Spinal cord (tissue), 9 donors: ENCODE measurements at regions not wholly inside any gene's neighbourhood (a gene's known extent, or its start where the extent isn't known, plus 50 kb on each side); places are given as distances from the start of the nearest gene placed in this dataset.
"Not testable (repeated sequence)": the region's sequence is repeated elsewhere in the genome, so short reads cannot be mapped to it uniquely, and the experiment has no call there.

Source experiments
- DNase-seq, 6 donors: peaks; one replicate each; pipeline versions ENCODE4 v3.0.0 to v3.0.0-alpha.2; 2013 to 2015; ENCODE audit warnings: low spot score in 6 of 6, low read depth in 4 of 6
- H3K27ac ChIP-seq: one replicate; pipeline ENCODE4 v1.5.1; 2013; ENCODE audit warnings: low read depth, low read length, control low read depth
- H3K27me3 ChIP-seq: one replicate; pipeline ENCODE4 v1.6.1; 2013; ENCODE audit warnings: low read length; ENCODE audit not compliant: control insufficient read depth, insufficient read depth
- H3K36me3 ChIP-seq: one replicate; pipeline ENCODE4 v1.6.1; 2013; ENCODE audit warnings: low read length; ENCODE audit not compliant: control insufficient read depth, insufficient read depth
- H3K4me1 ChIP-seq: one replicate; pipeline ENCODE4 v1.6.1; 2013; ENCODE audit warnings: low read length; ENCODE audit not compliant: control insufficient read depth, insufficient read depth
- H3K4me3 ChIP-seq: one replicate; pipeline ENCODE4 v1.5.1; 2013; ENCODE audit warnings: low read depth, low read length, control low read depth
- H3K9me3 ChIP-seq: one replicate; pipeline ENCODE4 v1.6.1; 2013; ENCODE audit warnings: low read length; ENCODE audit not compliant: control insufficient read depth, insufficient read depth
- WGBS: methylation state at CpG from one replicate; pipeline ENCODE4 v1.1.5; 2013; ENCODE audit warnings: missing lambda C conversion rate; ENCODE audit not compliant: insufficient coverage; 5-methylcytosine and 5-hydroxymethylcytosine counted together
- donor health status: healthy.

DNA sequence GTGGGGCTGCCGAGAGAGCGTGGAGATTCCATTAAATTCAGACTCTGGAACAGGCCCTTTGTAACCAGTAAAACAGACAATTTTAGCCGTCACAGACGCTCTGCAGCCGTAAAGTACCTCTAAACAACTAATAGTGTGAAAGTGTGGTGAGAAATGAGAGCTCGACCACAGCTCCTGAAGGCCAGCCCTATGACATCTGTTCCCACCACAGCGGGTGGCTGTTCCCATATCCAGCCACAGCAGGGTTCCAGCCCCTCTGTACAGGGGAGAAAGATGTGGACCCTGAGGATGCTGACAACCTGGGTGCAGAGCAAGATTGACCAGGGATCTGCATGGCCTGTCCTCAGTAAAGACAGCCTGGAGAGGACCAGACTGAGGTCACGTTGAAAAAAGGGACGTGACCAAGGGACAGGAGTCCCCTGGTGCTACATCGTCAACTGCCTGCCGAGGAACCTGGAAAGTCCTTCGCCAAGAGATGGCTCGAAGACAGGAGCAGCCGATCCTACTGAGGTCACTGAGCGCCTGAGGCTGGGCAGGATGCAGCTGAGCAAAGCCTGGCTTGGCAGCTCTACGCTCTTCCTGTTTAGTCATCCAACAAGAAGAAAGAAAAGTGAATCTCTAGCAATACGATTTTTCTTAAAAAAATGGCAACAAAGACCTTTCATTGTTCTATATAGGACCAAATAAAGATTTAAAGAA is 831.7 kb downstream of the RNF144A start:
- no peaks in the 10 kb centered on the region for H3K4me1 ChIP-seq
- no peaks in the 10 kb centered on the region for H3K36me3 ChIP-seq
- 87% methylated on average over 12 of the region's 17 CpGs for WGBS
- DNase-seq = no peak
- no peaks in the 10 kb centered on the region for H3K27me3 ChIP-seq
- H3K9me3 ChIP-seq = peaks cover under 1% of the 10 kb centered on the region
- H3K4me3 ChIP-seq = no peak overlapping the region
- no peak overlapping the region for H3K27ac ChIP-seq

- no peak for DNase-seq
- Histone ChIP-seq H3K4me3 (no peak overlapping the region), H3K4me1 (no peaks in the 10 kb centered on the region), H3K27me3 (no peaks in the 10 kb centered on the region), H3K36me3 (no peaks in the 10 kb centered on the region), H3K9me3 (peaks cover 4% of the 10 kb centered on the region), H3K27ac (no peak overlapping the region)
- 88% methylated on average over 1 of the region's 4 CpGs for WGBS
These were observed 832.8 kb downstream of the RNF144A start for GRCh38 chr2:7749895-7750559.

DNA sequence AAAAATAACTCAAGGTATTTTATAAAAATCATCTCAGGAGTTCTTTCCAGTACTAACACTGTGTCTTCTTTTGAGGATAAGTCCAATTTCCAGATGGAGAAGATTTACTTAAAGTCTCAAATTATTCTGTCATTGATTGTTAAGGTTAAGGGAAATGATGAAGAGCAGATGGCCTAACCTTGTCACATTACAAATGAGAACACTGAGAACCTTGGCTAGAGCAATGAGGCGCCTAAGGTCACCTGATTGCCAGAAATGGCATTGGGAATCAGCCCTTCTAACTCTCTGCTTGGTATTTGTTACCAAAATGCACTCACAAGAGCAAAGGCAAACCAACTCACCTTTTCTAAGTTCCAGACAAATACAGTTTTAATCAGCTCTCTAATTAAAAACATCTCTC is 835.1 kb downstream of the RNF144A start:
- Histone ChIP-seq H3K27ac (no peak overlapping the region), H3K9me3 (peaks cover 4% of the 10 kb centered on the region), H3K4me3 (no peak overlapping the region), H3K4me1 (no peaks in the 10 kb centered on the region), H3K36me3 (no peaks in the 10 kb centered on the region), H3K27me3 (no peaks in the 10 kb centered on the region)
- DNase-seq = no peak
- 80% methylated on average over 1 of the region's 1 CpG for WGBS

DNA sequence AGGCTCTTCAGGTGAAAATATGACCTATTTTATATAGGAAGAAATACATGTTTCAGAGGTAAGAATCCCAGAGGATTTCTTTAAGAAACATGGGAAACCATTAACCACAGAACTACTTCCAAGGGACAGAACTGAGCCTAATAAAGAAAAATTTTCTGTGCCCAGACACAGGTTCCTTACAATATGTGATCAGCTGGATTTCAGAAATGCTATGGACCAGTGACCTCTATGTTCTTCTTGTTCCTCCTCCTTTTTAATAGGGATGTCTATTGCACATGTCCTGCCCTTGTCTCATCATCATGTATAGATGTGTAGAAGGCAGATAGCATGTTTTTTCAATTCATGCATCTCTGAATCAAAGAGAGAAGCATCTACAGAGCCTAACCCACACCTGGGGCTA is 836.6 kb downstream of the RNF144A start:
- no peak for DNase-seq

DNA sequence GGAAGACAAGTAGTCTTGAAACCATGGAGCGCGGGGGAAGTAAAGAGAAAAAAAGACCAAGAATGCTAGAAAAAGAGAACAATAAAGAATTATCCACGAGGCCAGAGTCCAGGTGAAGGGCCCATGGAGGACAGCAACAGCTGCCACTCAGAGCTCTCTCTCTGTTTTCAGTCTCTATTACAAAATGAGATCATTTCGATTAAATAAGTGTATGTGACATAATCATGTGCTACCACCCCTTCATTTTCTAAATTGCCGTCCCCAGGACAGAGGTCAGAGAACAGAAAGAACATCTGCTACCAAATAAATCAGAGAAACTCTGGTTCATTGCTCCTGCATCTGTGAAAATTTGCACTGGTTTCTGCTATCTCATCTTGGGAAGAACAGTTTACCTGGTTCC is 838.7 kb downstream of the RNF144A start:
- no peak for DNase-seq
- H3K4me3 ChIP-seq = no peak overlapping the region
- H3K9me3 ChIP-seq = peaks cover 7% of the 10 kb centered on the region
- no peak overlapping the region for H3K27ac ChIP-seq
- H3K36me3 ChIP-seq = no peaks in the 10 kb centered on the region
- no peaks in the 10 kb centered on the region for H3K4me1 ChIP-seq
- H3K27me3 ChIP-seq = no peaks in the 10 kb centered on the region
- 100% methylated on average over 2 of the region's 5 CpGs for WGBS

More for the DNA sequence above, 836.6 kb downstream of the RNF144A start:
- H3K4me3 ChIP-seq = no peak overlapping the region
- H3K4me1 ChIP-seq = no peaks in the 10 kb centered on the region
- H3K27ac ChIP-seq = no peak overlapping the region
- H3K9me3 ChIP-seq = peaks cover 7% of the 10 kb centered on the region
- H3K27me3 ChIP-seq = no peaks in the 10 kb centered on the region
- H3K36me3 ChIP-seq = no peaks in the 10 kb centered on the region

DNA sequence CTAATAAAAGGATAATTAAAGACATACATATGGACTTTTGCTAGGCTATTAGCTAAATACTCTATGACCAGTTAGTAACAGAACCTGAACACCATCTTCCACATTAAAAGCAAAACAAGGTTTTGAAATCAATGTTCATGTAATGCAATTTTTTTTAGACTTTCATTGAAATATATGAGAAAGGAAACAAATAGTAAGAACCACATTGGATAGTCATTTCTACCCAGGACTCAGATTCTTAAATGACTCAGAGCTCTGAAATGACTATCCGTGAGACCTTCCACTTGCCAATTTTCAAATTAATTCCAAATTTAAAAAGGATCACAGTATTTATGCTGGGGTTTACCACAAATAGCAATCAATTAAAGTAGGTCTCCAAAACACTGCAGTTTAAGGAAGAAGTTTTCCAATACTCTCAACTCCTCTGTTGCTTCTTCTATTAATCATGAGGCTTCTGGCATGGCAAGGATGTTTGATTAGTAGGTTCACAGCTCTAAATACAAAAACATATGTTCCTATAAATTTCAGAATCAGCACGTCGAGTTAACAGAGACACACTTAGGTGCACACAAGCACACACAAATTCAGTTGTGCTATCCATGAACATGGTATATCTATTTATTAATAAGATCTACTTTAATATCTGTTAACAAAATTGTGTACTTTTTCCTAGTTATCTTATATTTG is 841.0 kb downstream of the RNF144A start:
- H3K27me3 ChIP-seq = no peaks in the 10 kb centered on the region
- no peak overlapping the region for H3K27ac ChIP-seq
- no CpG with 5 or more reads among the region's 3 CpGs for WGBS
- H3K36me3 ChIP-seq = no peaks in the 10 kb centered on the region
- no peaks in the 10 kb centered on the region for H3K4me1 ChIP-seq
- no peak for DNase-seq
- no peak overlapping the region for H3K4me3 ChIP-seq
- H3K9me3 ChIP-seq = peaks cover 7% of the 10 kb centered on the region

- H3K4me3 ChIP-seq = no peak overlapping the region
- no peaks in the 10 kb centered on the region for H3K4me1 ChIP-seq
- H3K27ac ChIP-seq = no peak overlapping the region
- 86% methylated on average over 2 of the region's 3 CpGs for WGBS
- peaks cover 11% of the 10 kb centered on the region for H3K9me3 ChIP-seq
- H3K36me3 ChIP-seq = no peaks in the 10 kb centered on the region
- H3K27me3 ChIP-seq = no peaks in the 10 kb centered on the region
- DNase-seq = no peak
These were observed 842.7 kb downstream of the RNF144A start for GRCh38 chr2:7759898-7760297.

- H3K9me3 ChIP-seq = peaks cover 11% of the 10 kb centered on the region
- H3K36me3 ChIP-seq, H3K27me3 ChIP-seq, H3K4me3 ChIP-seq, H3K4me1 ChIP-seq, DNase-seq, H3K27ac ChIP-seq: not testable (repeated sequence)
- WGBS = 88% methylated on average over 1 of the region's 3 CpGs
These were observed 846.2 kb downstream of the RNF144A start for GRCh38 chr2:7763418-7763817.

GRCh38 chr2:7765236-7765635 is 848.0 kb downstream of the RNF144A start:
- no peaks in the 10 kb centered on the region for H3K4me1 ChIP-seq
- H3K27ac ChIP-seq = no peak overlapping the region
- peaks cover 8% of the 10 kb centered on the region for H3K9me3 ChIP-seq
- H3K27me3 ChIP-seq = no peaks in the 10 kb centered on the region
- DNase-seq = no peak
- no CpG with 5 or more reads among the region's 1 CpG for WGBS
- no peaks in the 10 kb centered on the region for H3K36me3 ChIP-seq
- H3K4me3 ChIP-seq = no peak overlapping the region
